Ishikawa (cell line): ENCODE measurements at regions not wholly inside any gene's neighbourhood (a gene's known extent, or its start where the extent isn't known, plus 50 kb on each side); places are given as distances from the start of the nearest gene placed in this dataset.

Source experiments
- EGR1 ChIP-seq: IDR thresholded peaks from 2 replicates; pipeline ENCODE4 v1.6.1; 2012
- MAX ChIP-seq: IDR thresholded peaks from 2 replicates; pipeline ENCODE4 v1.6.1; 2012
- NFIC ChIP-seq: IDR thresholded peaks from 2 replicates; pipeline ENCODE4 v1.6.1; 2012
- RAD21 ChIP-seq: IDR thresholded peaks from 2 replicates; pipeline ENCODE4 v1.6.1; 2012; ENCODE audit warnings: low read depth

- TF ChIP-seq RAD21 (peak; percentile 76), EGR1 (no peak), NFIC (no peak), MAX (no peak)
These were observed 176.3 kb upstream of the NABP1 start for GRCh38 chr2:191501561-191502168.
